GM19099 (cell line): ENCODE measurements at regions not wholly inside any gene's neighbourhood (a gene's known extent, or its start where the extent isn't known, plus 50 kb on each side); places are given as distances from the start of the nearest gene placed in this dataset.

Experiments
- POLR2A ChIP-seq: IDR thresholded peaks from 3 replicates; pipeline ENCODE4 v1.6.1; 2011; ENCODE audit warnings: low read depth; ENCODE audit not compliant: insufficient read length; ENCODE audit errors: extremely low read depth

DNA sequence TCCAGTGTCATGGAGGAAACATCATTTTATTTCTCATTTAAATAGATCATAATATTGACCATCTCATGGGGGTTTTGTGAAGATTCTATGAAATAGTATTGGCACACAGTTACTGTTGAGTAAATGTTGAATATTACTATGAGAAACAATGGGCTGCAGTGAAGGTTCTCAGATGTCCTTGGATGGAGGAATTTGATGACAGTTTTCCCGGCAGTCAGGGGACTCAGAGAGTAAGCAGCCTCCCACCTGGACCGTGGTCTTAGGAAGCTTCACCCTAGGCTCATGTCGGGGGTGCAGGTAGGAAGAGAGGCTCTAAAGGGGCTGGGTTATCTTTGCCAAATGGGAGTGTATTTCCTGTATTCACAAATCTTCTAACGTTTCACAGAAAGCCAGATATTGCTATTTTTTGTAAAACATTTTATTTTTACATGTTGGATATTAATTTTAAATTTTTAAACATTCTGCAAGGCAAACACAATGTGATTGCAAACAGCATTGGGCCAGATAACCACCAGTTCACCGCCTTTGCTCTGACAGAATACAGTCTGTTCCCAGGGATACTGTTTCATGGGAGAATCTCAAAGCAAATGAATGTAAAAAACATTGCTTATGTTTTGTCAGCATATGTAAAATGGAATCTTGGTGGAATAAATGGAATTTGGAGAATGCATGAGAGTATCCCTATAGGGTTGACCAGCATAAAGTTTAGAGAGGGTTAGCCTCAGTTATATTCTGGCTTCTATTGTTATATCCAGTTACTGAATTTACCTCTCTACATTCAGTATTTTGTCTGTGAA lies 380.8 kb upstream of the TMEM132C start:
- TF ChIP-seq POLR2A: no peak

DNA sequence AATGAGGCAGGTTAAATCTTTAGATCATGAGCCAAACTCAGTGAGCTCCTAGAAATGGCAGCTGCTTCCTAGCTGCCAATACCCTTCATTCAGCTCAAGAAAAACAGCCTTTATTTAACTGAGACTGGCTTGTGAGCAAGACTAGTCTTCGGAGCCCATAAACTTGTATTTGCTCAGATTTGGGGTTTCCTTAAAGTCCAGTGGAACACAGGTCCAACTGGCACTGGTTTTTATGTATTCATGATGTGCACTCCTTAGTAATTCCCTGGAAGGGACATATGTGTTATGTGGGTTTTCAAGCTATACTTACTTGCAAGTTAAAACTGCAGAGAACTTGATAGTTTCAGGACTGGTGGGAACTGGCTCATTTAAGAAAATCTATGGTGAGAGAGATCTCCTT lies 380.1 kb upstream of the TMEM132C start:
- no peak for TF ChIP-seq POLR2A

DNA sequence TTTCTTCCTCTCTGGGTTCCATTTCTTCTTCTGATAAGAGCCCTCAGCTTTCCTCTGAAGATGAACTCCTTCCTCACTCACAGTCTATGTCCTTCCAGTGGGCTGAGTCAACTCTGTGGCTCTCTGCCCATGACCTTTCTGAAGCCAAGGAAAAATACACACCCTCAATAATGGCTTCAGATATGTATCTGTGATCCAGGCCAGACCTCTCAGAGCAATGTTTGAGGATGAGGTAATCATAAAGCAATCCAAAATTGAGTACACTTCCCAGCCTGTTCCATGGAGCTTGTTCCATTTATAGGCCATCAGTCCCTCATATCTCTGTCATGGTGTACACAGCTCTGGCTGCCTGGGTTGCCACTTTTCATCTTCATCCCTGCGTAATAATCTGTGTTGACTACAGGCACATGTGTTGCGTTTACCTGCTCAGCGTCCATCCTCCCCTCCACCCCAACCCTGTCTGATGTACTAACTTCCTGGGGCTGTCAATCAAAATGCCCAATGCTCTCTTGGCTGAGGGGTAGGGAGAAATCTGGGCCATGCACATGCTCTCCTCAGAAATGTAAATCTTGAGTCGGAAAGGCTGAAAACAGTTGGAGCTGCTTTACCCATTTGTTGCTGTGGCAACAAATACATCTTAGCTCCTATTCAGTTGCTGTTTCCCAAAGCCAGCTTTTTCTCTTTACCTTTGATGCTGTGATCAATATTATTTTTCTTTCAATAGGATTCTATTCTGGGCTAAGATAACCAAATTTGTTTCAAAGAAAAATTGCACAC lies 377.8 kb upstream of the TMEM132C start:
- no peak for TF ChIP-seq POLR2A

DNA sequence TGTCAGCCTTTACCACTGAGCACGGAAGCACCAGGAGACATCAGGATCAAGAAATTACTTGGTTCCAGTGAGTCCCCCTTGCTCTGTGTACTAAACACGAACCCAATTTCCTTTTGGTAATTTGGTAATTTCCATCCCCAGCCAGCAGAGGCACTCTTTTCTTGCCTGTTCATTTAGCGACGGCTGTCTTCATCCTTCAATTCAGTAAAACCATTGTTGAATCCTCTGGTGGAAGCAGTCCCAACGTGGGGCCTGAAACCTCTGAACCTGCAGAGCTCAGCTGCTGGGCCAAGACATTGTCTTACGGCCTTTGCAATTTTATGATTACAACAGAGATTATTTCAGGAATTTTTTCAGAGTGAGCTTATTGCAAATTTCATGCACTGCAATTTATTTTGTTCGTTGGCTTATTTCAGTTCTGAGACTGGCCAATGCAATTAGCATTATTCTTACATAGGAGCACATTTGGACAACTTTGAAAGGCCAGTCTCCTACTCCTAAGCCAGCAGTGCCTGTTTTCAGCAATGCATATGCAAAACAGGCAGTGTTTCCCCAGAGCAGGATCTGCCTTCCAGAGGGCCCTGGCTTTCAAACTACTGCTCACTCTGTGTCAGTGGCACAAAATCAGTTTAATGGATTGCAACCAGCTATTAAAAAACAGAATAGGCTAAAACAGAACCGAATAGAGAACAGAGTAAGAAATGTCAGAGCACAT lies 372.9 kb upstream of the TMEM132C start:
- no peak for TF ChIP-seq POLR2A

DNA sequence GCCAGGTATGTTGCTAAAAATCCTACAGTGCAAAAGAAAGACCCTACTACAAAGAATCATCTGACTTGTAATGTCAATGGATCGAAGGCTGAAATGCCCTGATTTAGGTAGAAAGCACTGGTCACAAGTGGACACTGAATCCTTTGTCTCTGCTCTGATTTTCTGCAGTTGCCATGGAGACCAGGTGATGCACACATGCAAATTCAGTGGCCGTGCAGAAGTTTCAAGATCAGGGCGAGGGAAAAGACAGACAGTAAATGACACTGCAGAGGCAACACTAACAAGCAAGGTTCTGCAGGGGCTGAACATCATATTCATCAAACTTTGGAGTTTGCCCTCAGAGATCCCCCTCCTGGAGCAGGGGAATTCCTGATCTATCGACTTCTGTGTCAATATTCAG lies 370.3 kb upstream of the TMEM132C start:
- TF ChIP-seq POLR2A: no peak

DNA sequence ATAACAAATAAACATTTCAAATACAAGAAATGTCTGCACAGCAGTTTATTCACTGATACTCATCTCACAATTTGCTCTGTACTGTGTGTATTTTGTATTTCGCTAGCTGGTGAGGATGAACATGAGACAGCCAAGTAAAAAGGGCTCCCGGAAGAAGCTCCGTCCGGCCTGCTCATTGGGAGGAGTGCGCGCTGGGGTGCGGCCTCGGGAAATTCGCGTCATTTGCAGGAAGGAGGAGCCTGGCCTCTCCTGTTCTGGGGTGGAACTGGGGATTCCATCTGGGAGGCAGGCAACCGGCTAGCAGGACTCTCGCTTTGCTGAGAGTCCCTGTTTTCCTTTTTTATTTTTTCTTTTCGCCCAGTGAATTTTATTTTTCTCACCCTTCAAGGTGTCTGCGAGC lies 368.4 kb upstream of the TMEM132C start:
- TF ChIP-seq POLR2A: no peak

DNA sequence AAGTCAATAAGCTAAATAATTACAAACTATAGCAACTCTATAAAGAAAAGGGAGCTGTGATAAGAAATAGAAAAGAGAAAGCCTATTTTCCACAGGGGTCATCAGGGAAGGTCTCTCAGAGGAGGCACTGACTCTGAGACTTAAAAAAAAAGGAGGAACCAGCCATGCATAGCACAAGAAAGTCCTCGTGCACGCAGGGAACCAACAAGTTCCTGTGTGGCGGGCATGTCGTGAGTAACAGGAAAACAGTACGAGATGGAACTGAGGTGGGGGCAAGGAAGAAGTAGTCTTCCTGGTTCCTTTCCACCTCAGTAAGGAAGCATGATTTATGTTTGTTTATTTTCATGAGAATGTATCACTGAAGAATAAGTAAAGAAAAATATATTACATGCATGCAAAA lies 367.0 kb upstream of the TMEM132C start:
- no peak for TF ChIP-seq POLR2A

DNA sequence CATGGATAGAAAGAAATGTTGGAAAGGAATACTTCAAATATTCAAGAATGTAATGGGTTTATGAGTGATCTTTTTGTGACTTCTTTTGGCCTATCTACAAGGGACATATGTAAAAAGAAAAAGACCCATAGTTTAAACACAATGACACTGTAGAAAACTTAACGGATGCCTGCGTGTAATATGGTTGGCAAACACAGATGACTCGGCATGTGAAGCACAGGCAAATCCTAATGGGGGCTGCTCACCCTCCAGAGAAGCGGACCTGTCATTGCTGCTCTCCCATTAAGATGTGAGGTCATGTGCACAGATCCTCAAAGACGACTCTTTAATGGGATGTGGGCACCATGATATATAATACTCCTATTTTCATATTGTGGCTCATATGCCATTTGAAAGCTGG lies 366.6 kb upstream of the TMEM132C start:
- TF ChIP-seq POLR2A: no peak

DNA sequence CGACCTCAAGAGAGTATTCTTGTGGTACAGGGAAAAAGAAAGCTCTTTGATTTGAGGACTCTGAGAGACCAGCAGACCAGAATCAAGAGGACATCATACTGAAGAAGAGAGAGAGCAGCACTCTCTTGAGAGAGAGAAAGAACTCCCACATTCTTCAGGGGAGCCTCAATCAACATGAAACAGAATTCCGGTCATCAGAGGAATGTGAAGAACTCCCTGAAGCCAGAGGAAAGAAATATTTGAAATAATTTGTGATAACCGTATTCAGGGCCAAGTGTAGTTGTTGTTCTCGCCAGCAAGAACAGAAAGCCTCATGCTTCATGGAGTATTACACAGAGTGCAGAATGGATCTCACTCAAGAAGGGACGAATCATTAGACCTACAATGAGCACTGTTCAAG lies 363.8 kb upstream of the TMEM132C start:
- no peak for TF ChIP-seq POLR2A

DNA sequence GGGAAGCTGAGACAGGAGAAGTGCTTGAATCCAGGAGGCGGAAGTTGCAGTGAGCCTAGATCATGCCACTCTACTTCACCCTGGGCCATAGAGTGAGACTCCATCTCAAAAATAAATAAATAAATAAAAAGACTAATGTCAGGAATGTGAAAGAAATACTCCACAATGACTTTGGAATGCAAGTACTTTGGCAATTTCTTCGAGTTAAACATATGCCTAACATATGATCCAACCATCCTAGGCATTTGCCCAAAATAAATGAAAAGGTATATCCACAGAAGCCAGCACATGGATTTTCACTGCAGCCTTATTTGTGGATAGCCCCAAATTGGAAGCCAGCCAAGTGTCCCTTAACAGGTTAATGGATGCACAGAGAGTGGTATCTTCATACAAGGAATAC lies 357.9 kb upstream of the TMEM132C start:
- no peak for TF ChIP-seq POLR2A

DNA sequence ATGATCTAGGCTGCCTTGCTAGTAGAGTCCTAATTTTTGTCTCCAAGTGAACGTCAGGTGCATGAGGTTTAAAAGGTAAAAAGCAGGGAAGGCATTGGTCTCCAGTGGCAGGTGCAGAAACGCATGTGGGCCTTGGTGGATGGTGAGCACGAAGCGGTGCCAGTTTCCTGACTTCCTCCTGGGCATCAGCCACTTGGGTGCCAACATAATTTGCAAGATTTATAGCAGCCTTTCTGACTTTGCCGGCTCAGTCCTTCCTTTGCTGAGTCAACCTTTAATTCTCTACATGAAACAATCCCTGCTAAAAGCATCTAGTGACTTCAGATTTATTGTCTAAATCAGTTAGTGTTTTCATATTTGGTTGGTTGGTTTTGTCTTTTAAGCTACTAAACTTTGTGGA lies 355.7 kb upstream of the TMEM132C start:
- TF ChIP-seq POLR2A: no peak

DNA sequence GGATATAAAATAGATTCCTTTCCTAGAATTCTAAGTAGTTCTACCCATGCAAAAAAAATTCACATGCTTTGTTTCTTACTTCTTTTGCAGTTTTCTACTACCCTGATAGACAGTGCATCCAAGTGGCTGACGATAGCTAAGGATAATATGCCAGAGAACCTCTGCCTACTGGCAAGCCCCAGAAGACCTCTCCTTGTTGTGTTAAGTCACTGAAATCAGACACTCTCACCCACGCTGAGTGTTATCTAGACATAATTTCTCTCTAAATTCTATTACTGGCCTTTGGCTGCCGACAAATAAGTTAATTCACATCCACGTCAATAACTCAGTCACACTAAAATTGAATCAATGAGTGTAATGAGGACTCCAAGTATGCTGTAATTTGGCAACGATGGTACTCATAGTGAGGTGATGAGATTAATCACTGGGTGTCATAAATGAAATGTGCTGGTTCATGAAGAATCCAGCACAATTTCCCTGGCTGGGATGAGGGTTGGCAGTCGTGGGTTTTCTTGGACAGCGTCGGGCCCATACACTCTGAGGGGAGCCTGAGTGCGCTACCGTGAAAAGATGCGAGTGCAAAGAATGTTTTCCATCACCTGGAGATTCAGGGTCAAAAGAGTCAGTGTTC lies 354.8 kb upstream of the TMEM132C start:
- no peak for TF ChIP-seq POLR2A

DNA sequence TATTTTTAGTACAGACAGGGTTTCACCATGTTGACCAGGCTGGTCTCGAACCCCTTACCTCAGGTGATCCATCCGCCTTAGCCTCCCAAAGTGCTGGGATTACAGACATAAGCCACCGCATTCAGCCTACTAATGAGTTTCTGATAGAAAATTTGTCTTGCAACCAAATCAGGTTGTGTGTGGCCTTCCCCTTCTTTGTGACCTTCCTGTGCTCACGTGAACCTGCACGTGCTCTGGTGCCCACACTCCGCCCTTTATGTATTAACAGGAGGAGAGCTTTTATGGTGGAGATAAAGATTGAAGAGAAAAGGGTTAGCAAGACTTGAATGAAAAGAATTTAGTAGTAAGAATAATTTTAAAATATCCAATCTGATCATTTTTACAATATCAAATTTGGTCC lies 343.5 kb upstream of the TMEM132C start:
- no peak for TF ChIP-seq POLR2A

DNA sequence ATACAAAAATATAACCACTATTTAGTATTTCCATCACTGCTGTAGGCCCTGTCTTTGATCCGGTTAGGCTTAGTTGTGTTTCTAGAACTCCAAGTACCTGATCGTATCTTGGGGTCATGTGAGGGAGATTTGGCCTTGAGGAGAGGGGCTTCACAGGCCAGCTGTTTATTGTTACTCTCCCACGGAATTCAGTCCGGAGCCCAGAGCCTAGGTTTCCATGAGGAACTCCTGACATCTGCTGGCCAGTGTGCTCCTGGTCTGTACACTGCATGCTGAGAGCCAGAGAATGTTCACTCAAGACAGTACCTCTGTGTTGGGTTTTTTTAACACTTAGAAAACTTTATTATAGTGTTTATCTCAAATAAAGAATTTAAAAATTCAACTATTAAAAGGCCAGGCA lies 341.0 kb upstream of the TMEM132C start:
- TF ChIP-seq POLR2A: no peak

DNA sequence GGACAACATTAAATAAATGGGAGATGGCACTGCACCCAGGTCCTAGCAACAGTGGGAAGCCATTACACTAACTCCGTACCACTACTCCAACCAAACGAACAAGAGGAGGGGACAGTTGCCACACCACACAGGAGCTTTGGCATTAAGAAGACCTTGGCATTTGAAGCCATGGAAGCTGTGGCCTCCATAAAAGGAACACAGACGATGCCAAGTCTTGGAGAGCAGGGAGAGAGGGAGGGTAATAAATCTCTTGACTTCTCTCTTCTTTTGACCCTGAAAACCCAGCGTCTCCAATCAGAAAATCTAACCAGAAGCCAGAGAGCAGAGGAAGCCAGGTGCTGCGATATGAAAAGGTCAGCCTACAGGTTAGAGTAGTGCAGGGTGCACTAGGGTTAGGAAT lies 338.8 kb upstream of the TMEM132C start:
- no peak for TF ChIP-seq POLR2A
